Endothelial cell of umbilical vein (primary cell): ENCODE measurements at regions not wholly inside any gene's neighbourhood (a gene's known extent, or its start where the extent isn't known, plus 50 kb on each side); places are given as distances from the start of the nearest gene placed in this dataset.

ENCODE experiments used
- EZH2 ChIP-seq: IDR thresholded peaks from 2 replicates; pipeline ENCODE4 v1.6.1; 2012; ENCODE audit warnings: borderline replicate concordance, low read depth, mild to moderate bottlenecking, moderate library complexity, low read length, inconsistent platforms; ENCODE audit not compliant: severe bottlenecking
- MYC ChIP-seq: IDR thresholded peaks from one replicate; pipeline ENCODE4 v1.6.1; 2011; ENCODE audit warnings: mild to moderate bottlenecking, low read depth, low read length
- POLR2A ChIP-seq: IDR thresholded peaks from 2 replicates; pipeline ENCODE4 v1.6.1; 2012; ENCODE audit warnings: low read depth, mild to moderate bottlenecking, control low read depth, low read length
- TF ChIP-seq, protein P1 (sequence below), 2 donors: IDR thresholded peaks; 1 replicate in 1 of 2; 2 replicates in 1 of 2; pipeline ENCODE4 v1.5.1; 2011; ENCODE audit warnings: low read length in 2 of 2, mild to moderate bottlenecking in 2 of 2, moderate library complexity in 2 of 2, control low read depth in 1 of 2, inconsistent platforms in 1 of 2, low read depth in 1 of 2; ENCODE audit not compliant: insufficient read depth in 1 of 2; ENCODE audit errors: extremely low read depth in 1 of 2

DNA sequence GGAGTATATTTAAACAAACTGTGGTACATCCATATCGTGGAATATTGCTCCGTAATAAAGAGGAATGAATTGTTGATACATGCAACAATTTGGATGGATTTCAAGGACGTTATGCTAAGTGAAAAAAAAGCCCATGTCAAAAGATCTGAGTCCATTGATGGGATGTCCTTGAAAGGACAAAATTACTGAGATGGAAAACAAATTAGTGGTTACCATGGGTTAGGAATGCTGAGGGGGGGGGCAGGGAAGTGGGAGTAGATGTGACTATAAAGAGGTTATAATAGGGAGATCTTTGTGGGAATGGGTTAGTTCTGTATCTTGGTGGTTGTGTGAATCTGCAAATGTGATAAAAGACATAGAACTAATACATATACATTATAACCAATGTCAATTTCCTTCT, 409.3 kb downstream of the SRGAP2C start:
- TF ChIP-seq MYC (no peak), POLR2A (no peak), EZH2 (no peak)
- TF ChIP-seq, protein P1, sequence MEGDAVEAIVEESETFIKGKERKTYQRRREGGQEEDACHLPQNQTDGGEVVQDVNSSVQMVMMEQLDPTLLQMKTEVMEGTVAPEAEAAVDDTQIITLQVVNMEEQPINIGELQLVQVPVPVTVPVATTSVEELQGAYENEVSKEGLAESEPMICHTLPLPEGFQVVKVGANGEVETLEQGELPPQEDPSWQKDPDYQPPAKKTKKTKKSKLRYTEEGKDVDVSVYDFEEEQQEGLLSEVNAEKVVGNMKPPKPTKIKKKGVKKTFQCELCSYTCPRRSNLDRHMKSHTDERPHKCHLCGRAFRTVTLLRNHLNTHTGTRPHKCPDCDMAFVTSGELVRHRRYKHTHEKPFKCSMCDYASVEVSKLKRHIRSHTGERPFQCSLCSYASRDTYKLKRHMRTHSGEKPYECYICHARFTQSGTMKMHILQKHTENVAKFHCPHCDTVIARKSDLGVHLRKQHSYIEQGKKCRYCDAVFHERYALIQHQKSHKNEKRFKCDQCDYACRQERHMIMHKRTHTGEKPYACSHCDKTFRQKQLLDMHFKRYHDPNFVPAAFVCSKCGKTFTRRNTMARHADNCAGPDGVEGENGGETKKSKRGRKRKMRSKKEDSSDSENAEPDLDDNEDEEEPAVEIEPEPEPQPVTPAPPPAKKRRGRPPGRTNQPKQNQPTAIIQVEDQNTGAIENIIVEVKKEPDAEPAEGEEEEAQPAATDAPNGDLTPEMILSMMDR (IDR thresholded peaks at IDR 0.05; ENCODE audit: extremely low read depth in 1 of 2, insufficient read depth in 1 of 2, low read depth in 1 of 2, low read length in 2 of 2) = no peak
